B cell (primary cell): ENCODE measurements at regions not wholly inside any gene's neighbourhood (a gene's known extent, or its start where the extent isn't known, plus 50 kb on each side); places are given as distances from the start of the nearest gene placed in this dataset.

Experiments used
- ATAC-seq: fragments of 200-7000 bp; cut with Tn5 transposase; one replicate; pipeline ENCODE4 v1.10.0; 2021; ENCODE audit warnings: low read depth, mild to moderate bottlenecking, moderate number of reproducible peaks, moderate library complexity
- CTCF ChIA-PET: fragments of 350-600 bp; sonication (Branson Sonifier 250); formaldehyde crosslinking; loops from one replicate; lab custom pipeline; 2021; ENCODE audit warnings: antibody characterized with exemption, inconsistent platforms; lab: Charles Lee
- POLR2A ChIA-PET: fragments of 350-600 bp; sonication (Branson Sonifier 250); formaldehyde crosslinking; loops from one replicate; lab custom pipeline; 2021; ENCODE audit warnings: antibody characterized with exemption; lab: Charles Lee
- DNase-seq: peaks from one replicate; pipeline ENCODE4 v3.0.0; 2013
- H2AFZ ChIP-seq: 2 replicates; pipeline ENCODE4 v1.6.1; 2012; ENCODE audit warnings: mild to moderate bottlenecking, low read depth, low read length; ENCODE audit not compliant: insufficient read depth, poor library complexity, severe bottlenecking
- H3K27ac ChIP-seq, 2 donors: 1 replicate in 1 of 2; 2 replicates in 1 of 2; pipeline ENCODE4 v1.5.1; 2012 to 2013; ENCODE audit warnings: low read length in 2 of 2, mild to moderate bottlenecking in 2 of 2, moderate library complexity in 1 of 2
- H3K27me3 ChIP-seq, 4 experiments: fragments of 200-600 bp in 1 of 4; sonication (generic) in 1 of 4; replicated peaks in 1 of 4; 1 replicate in 2 of 4; 2 replicates in 2 of 4; pipeline versions ENCODE4 v1.6.1 to v1.7.0; 2013 to 2016; ENCODE audit warnings: low read length in 3 of 4, mild to moderate bottlenecking in 2 of 4, mixed read lengths in 1 of 4, moderate library complexity in 1 of 4; ENCODE audit not compliant: insufficient read depth in 4 of 4, control insufficient read depth in 3 of 4; ENCODE audit errors: control extremely low read depth in 1 of 4
- H3K36me3 ChIP-seq, 2 experiments: replicated peaks in 1 of 2; 1 replicate in 1 of 2; 2 replicates in 1 of 2; pipeline versions ENCODE4 v1.6.1 to v1.7.1; 2013; ENCODE audit warnings: low read length in 1 of 2; ENCODE audit not compliant: insufficient read depth in 2 of 2, control insufficient read depth in 1 of 2; ENCODE audit errors: control extremely low read depth in 1 of 2, extremely low read depth in 1 of 2
- H3K4me1 ChIP-seq, 2 donors: fragments of 200-600 bp in 1 of 2; sonication (generic) in 1 of 2; 1 replicate in 1 of 2; 2 replicates in 1 of 2; pipeline versions ENCODE4 v1.5.1 to v1.6.1; 2013 to 2017; ENCODE audit warnings: low read length in 2 of 2; ENCODE audit not compliant: control insufficient read depth in 2 of 2, insufficient read depth in 2 of 2
- H3K4me2 ChIP-seq: replicated peaks from 2 replicates; pipeline ENCODE3; 2012; ENCODE audit warnings: mild to moderate bottlenecking, low read depth, low read length; ENCODE audit not compliant: poor library complexity, severe bottlenecking
- H3K4me3 ChIP-seq, 5 experiments: fragments of 200-600 bp in 1 of 5; sonication (generic) in 1 of 5; 1 replicate in 3 of 5; 2 replicates in 2 of 5; pipeline versions ENCODE4 v1.5.1 to v1.7.0; 2011 to 2016; ENCODE audit warnings: low read length in 4 of 5, mild to moderate bottlenecking in 4 of 5, low read depth in 2 of 5, control low read depth in 1 of 5, moderate library complexity in 1 of 5; ENCODE audit not compliant: insufficient read depth in 1 of 5; ENCODE audit errors: control extremely low read depth in 1 of 5, extremely low read depth in 1 of 5
- H3K79me2 ChIP-seq: fragments of 200-600 bp; sonication (generic); one replicate; pipeline ENCODE4 v1.6.0; 2016; ENCODE audit warnings: low read length; ENCODE audit not compliant: control insufficient read depth, insufficient read depth
- H3K9ac ChIP-seq: fragments of 200-600 bp; sonication (generic); 2 replicates; pipeline ENCODE4 v1.6.1; 2017; ENCODE audit warnings: mild to moderate bottlenecking, low read length, moderate library complexity
- H3K9me3 ChIP-seq, 3 donors: one replicate each; pipeline versions ENCODE4 v1.6.1 to v1.7.1; 2013; ENCODE audit warnings: low read length in 2 of 3; ENCODE audit not compliant: control insufficient read depth in 2 of 3, insufficient read depth in 1 of 3; ENCODE audit errors: control extremely low read depth in 1 of 3
- H4K20me1 ChIP-seq: 2 replicates; pipeline ENCODE4 v1.6.0; 2012; ENCODE audit warnings: mild to moderate bottlenecking, low read length; ENCODE audit not compliant: insufficient read depth, control insufficient read depth, poor library complexity, severe bottlenecking
- H3K27ac Mint-ChIP-seq: one replicate; pipeline ENCODE4 v1.8.0; 2021; ENCODE audit warnings: mixed read lengths
- H3K27me3 Mint-ChIP-seq: one replicate; pipeline ENCODE4 v1.8.0; 2021; ENCODE audit warnings: mixed read lengths
- H3K4me1 Mint-ChIP-seq: one replicate; pipeline ENCODE4 v1.8.0; 2021; ENCODE audit warnings: mixed read lengths
- H3K4me3 Mint-ChIP-seq: one replicate; pipeline ENCODE4 v1.8.0; 2021; ENCODE audit warnings: mixed read lengths
- H3K9me3 Mint-ChIP-seq: one replicate; pipeline ENCODE4 v1.8.0; 2022; ENCODE audit warnings: mixed read lengths; ENCODE audit not compliant: insufficient read depth
- EZH2 ChIP-seq: IDR thresholded peaks from 2 replicates; pipeline ENCODE4 v1.6.1; 2012; ENCODE audit warnings: borderline replicate concordance, low read depth, mild to moderate bottlenecking, moderate library complexity, low read length; ENCODE audit not compliant: insufficient read depth, poor library complexity, severe bottlenecking
- whole genome bisulfite sequencing: methylation state at CpG from one replicate; pipeline ENCODE4 v1.1.5; 2013; ENCODE audit warnings: missing lambda C conversion rate; ENCODE audit not compliant: insufficient coverage; 5-methylcytosine and 5-hydroxymethylcytosine counted together
- intact Hi-C: fragments of 100-400 bp; cut with micrococcal nuclease; formaldehyde crosslinking; loops from one replicate; pipeline ENCODE4 v1.10.0; 2022
- TF ChIP-seq, protein P1 (sequence below): fragments of 200-600 bp; IDR thresholded peaks from one replicate; pipeline ENCODE4 v1.8.0; 2022; ENCODE audit warnings: antibody characterized with exemption, mild to moderate bottlenecking

DNA sequence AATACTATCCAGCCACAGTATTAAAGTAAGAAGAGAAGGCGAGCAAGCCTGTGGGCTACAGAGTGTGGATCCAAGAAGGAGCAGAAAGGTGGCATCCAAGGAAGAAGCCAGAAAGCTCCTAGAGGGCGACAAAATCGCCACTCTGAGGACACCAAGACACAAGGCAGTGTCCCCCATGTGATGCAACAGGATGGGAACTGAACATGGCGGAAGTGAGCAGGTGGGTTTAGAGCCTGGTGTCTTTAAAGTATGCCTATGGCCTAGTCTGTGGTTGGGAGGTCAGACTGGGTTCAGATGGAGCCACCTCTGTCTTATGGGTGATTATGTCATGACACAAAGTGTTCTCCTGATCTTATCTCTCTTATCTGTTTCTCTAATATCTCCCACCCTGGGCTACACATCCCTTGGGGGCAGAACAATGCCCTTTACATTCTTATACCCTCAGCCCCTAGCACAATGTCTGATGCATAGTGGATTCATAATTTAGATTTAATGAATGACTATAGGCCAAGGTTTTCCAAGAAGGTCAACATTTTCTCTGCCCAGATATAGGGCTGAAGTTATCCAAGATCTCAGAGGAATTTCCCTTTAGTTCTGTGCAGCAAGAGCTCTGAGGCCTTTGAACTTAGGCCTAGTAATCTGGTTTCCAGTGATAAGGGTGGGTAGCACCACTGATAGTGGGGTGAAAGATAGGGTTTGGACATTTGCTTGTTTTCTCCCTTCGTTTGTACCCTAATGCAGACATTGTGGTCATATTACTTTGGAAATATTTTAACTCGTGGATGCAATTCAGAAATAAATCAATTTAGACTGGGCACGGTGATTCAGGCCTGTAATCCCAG is 167.3 kb upstream of the AKIRIN2 start:
- Histone ChIP-seq H3K9me3 (no peaks in the 10 kb centered on the region), H3K4me2 (no peak overlapping the region), H3K36me3 (no peaks in the 10 kb centered on the region), H3K27ac (no peak overlapping the region), H3K9ac (no peak overlapping the region), H3K4me3 (no peak overlapping the region), H3K4me1 (no peaks in the 10 kb centered on the region), H3K79me2 (no peaks in the 10 kb centered on the region), H2AFZ (no peak overlapping the region), H4K20me1 (no peaks in the 10 kb centered on the region), H3K27me3 (peaks cover 0 to 5% (median 0%) of the 10 kb centered on the region in 4 experiments)
- ChIA-PET POLR2A (no interaction called here), CTCF (interaction anchor here (1.5 kb wide), 1 partner anchor 11 kb away, joined by 3 read pairs; no protein-coding TSS in a partner anchor)
- H3K4me3 Mint-ChIP-seq: no peak overlapping the region
- H3K27me3 Mint-ChIP-seq: no peaks in the 10 kb centered on the region
- intact Hi-C loops: no loop called here
- no peaks in the 10 kb centered on the region for H3K4me1 Mint-ChIP-seq
- TF ChIP-seq EZH2: no peak
- TF ChIP-seq, protein P1, sequence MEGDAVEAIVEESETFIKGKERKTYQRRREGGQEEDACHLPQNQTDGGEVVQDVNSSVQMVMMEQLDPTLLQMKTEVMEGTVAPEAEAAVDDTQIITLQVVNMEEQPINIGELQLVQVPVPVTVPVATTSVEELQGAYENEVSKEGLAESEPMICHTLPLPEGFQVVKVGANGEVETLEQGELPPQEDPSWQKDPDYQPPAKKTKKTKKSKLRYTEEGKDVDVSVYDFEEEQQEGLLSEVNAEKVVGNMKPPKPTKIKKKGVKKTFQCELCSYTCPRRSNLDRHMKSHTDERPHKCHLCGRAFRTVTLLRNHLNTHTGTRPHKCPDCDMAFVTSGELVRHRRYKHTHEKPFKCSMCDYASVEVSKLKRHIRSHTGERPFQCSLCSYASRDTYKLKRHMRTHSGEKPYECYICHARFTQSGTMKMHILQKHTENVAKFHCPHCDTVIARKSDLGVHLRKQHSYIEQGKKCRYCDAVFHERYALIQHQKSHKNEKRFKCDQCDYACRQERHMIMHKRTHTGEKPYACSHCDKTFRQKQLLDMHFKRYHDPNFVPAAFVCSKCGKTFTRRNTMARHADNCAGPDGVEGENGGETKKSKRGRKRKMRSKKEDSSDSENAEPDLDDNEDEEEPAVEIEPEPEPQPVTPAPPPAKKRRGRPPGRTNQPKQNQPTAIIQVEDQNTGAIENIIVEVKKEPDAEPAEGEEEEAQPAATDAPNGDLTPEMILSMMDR: no peak
- WGBS: 94% methylated on average over 5 of the region's 7 CpGs
- ATAC-seq: no peak
- no peak for DNase-seq
- H3K9me3 Mint-ChIP-seq: no peaks in the 10 kb centered on the region
- H3K27ac Mint-ChIP-seq: no peak overlapping the region

DNA sequence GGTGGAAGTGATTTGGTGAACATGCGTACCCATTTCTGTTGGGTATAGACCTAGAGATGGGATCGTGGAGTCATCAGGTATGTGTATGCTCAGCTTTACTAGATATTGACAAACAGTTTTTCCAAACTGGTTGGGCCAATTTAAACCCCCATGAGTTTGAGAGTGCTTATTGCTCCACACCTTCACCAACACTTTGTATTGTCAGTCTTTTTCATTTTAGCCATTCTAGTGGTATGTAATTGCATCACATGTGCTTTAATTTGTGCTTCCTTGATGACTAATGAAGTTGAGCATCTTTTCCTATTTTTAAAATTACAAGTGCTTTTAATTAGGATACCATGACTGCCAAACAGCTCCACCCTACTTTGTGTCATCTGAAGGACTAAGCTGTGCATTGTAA is 158.9 kb upstream of the AKIRIN2 start:
- Histone ChIP-seq H4K20me1 (no peaks in the 10 kb centered on the region), H3K4me2 (no peak overlapping the region), H3K9me3 (peaks cover 0 to 2% (median 0%) of the 10 kb centered on the region in 3 donors), H3K4me1 (no peaks in the 10 kb centered on the region), H3K4me3 (no peak overlapping the region), H3K9ac (no peak overlapping the region), H3K27me3 (no peaks in the 10 kb centered on the region), H3K27ac (no peak overlapping the region), H2AFZ (no peak overlapping the region), H3K79me2 (no peaks in the 10 kb centered on the region), H3K36me3 (no peaks in the 10 kb centered on the region)
- Mint-ChIP-seq H3K4me1 (no peaks in the 10 kb centered on the region), H3K9me3 (peaks cover 3% of the 10 kb centered on the region), H3K4me3 (no peak overlapping the region), H3K27me3 (no peaks in the 10 kb centered on the region), H3K27ac (no peak overlapping the region)
- TF ChIP-seq, protein P1: no peak
- no peak for TF ChIP-seq EZH2
- no peak for DNase-seq
- intact Hi-C loops: no loop called here
- no CpG with 5 or more reads among the region's 2 CpGs for WGBS
- ChIA-PET CTCF (no interaction called here), POLR2A (no interaction called here)
- no peak for ATAC-seq
